IPS-18a (cell line): ENCODE measurements at regions not wholly inside any gene's neighbourhood (a gene's known extent, or its start where the extent isn't known, plus 50 kb on each side); places are given as distances from the start of the nearest gene placed in this dataset.

Experiments
- H3K27ac ChIP-seq: one replicate; pipeline ENCODE4 v1.5.1; 2013; ENCODE audit warnings: low read length
- H3K27me3 ChIP-seq: one replicate; pipeline ENCODE4 v1.6.1; 2013; ENCODE audit warnings: mild to moderate bottlenecking, low read length; ENCODE audit not compliant: control insufficient read depth, insufficient read depth
- H3K36me3 ChIP-seq: one replicate; pipeline ENCODE4 v1.6.1; 2013; ENCODE audit warnings: low read depth, low read length; ENCODE audit not compliant: control insufficient read depth
- H3K4me1 ChIP-seq: one replicate; pipeline ENCODE4 v1.6.1; 2013; ENCODE audit warnings: low read depth, low read length; ENCODE audit not compliant: control insufficient read depth
- H3K4me3 ChIP-seq: one replicate; pipeline ENCODE4 v1.5.1; 2013; ENCODE audit warnings: low read length
- H3K9ac ChIP-seq: one replicate; pipeline ENCODE4 v1.6.1; 2013; ENCODE audit warnings: mild to moderate bottlenecking, low read length, moderate library complexity
- H3K9me3 ChIP-seq: one replicate; pipeline ENCODE4 v1.6.1; 2013; ENCODE audit warnings: low read depth, low read length; ENCODE audit not compliant: control insufficient read depth

- Histone ChIP-seq H3K27ac (no peak overlapping the region), H3K4me1 (no peaks in the 10 kb centered on the region)
Measured at GRCh38 chr2:12412898-12413305, 303.8 kb upstream of the TRIB2 start.

GRCh38 chr2:12415536-12415935 is 301.2 kb upstream of the TRIB2 start:
- Histone ChIP-seq H3K9ac (no peak overlapping the region), H3K36me3 (no peaks in the 10 kb centered on the region), H3K27me3 (no peaks in the 10 kb centered on the region), H3K4me3 (no peak overlapping the region), H3K9me3 (no peaks in the 10 kb centered on the region), H3K4me1 (no peaks in the 10 kb centered on the region), H3K27ac (no peak overlapping the region)

More at GRCh38 chr2:12412898-12413305, 303.8 kb upstream of the TRIB2 start:
- Histone ChIP-seq H3K36me3 (no peaks in the 10 kb centered on the region), H3K9me3 (no peaks in the 10 kb centered on the region), H3K9ac (no peak overlapping the region), H3K27me3 (no peaks in the 10 kb centered on the region), H3K4me3 (no peak overlapping the region)

DNA sequence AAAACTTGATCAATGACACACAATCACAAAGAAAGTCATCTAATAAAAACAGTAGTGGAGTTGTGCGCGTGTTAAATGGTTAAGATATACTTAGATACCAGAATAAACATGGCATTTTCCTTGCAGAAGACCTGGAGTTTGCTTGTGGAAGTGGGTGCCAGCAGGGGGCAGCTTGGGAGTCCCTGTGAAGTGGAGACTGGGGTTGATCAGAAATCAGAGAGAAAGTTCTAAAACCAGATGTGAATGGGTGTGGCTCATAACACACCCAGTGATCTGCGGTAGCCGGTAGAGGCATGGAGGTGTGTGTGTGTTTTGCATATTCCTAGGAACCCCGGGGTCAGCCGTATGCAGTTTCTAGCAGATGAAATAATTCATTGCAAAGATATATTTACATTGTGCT is 300.1 kb upstream of the TRIB2 start:
- H3K4me1 ChIP-seq = no peaks in the 10 kb centered on the region
- no peak overlapping the region for H3K9ac ChIP-seq
- H3K4me3 ChIP-seq = no peak overlapping the region
- H3K36me3 ChIP-seq = no peaks in the 10 kb centered on the region
- H3K27me3 ChIP-seq = no peaks in the 10 kb centered on the region
- no peaks in the 10 kb centered on the region for H3K9me3 ChIP-seq
- no peak overlapping the region for H3K27ac ChIP-seq

DNA sequence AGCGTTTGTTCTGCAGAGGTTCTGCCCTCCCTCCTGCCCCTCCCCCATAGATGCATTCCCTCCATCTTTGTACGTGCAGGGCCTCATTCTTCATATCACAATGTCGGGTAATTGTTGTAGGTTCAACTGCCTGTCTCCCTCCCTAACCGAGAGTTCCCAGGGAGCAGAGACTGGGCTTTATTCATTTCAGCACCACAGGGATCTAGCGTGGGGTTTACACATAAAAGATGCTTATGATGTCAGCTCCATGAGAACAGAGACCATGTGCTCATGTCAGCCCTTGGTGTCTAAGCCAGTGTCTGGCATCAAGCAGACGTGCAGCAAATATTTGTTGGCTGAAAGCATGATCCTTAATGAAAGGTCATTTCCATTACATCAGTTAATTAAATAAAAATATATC is 298.9 kb upstream of the TRIB2 start:
- Histone ChIP-seq H3K9ac (no peak overlapping the region), H3K4me3 (no peak overlapping the region), H3K4me1 (no peaks in the 10 kb centered on the region), H3K36me3 (no peaks in the 10 kb centered on the region), H3K9me3 (no peaks in the 10 kb centered on the region), H3K27me3 (no peaks in the 10 kb centered on the region), H3K27ac (no peak overlapping the region)

DNA sequence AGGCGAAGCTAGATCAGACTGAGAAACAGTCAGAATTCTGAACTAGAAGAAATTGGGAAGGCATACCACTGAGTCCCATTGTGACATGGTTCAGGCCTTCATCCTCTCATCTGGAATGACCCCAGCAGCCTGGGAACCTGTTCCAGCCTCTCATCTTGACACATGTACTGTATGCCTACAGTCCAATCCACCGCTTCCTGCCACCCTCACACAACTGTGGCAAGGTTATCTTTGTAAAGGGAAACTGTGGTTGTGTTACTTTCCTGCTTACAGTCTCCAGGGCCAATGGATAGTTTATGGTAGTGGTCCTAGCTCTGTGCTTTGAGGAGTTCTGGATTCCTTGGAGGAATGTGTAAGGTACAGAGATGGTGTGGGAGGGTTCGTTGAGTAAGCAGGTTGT is 296.9 kb upstream of the TRIB2 start:
- Histone ChIP-seq H3K27ac (no peak overlapping the region), H3K27me3 (no peaks in the 10 kb centered on the region)

DNA sequence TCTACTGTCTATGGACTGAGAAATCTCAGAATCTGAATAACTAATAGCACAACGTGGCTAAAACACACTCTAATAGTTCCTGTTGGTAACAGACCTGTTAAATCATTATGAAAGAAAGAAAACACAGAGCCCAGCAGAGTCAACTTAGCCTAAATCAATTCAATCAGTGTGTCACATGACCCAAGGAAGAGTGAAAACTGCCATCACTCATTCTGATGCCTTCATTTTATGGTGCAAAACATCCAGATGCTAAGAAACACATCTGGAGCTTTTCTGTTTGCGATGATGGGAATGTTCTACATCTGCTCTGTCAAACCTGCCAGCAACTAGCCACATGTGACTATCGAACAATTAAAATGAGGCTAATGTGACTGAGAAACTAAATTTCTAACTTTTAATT is 295.7 kb upstream of the TRIB2 start:
- no peak overlapping the region for H3K9ac ChIP-seq
- H3K36me3 ChIP-seq = no peaks in the 10 kb centered on the region
- no peaks in the 10 kb centered on the region for H3K4me1 ChIP-seq
- no peak overlapping the region for H3K27ac ChIP-seq
- no peak overlapping the region for H3K4me3 ChIP-seq
- H3K9me3 ChIP-seq = no peaks in the 10 kb centered on the region
- no peaks in the 10 kb centered on the region for H3K27me3 ChIP-seq

More for the DNA sequence above, 296.9 kb upstream of the TRIB2 start:
- Histone ChIP-seq H3K4me1 (no peaks in the 10 kb centered on the region), H3K4me3 (no peak overlapping the region), H3K9me3 (no peaks in the 10 kb centered on the region), H3K36me3 (no peaks in the 10 kb centered on the region), H3K9ac (no peak overlapping the region)

DNA sequence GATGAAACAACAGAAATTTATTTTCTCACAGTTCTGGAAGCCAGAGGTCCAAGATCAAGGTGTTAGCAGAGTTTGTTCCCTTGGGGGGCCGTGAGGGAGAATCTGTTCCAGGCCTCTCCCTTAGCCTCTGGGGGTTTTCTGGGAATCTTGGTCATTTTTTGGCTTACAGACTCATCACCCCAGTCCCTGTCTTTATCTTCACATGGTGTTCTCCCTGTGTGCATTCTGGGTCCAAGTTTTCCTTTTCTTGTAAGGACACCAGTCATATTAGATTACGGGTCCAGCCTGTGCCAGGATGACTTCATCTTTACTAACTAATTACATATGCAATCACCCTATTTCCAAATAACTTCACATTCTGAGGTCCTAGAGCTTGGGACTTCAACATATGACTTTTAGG is 292.5 kb upstream of the TRIB2 start:
- H3K4me3 ChIP-seq = no peak overlapping the region
- H3K9me3 ChIP-seq = no peaks in the 10 kb centered on the region
- no peak overlapping the region for H3K9ac ChIP-seq
- no peaks in the 10 kb centered on the region for H3K36me3 ChIP-seq
- no peaks in the 10 kb centered on the region for H3K27me3 ChIP-seq
- no peak overlapping the region for H3K27ac ChIP-seq
- peaks cover 15% of the 10 kb centered on the region for H3K4me1 ChIP-seq

DNA sequence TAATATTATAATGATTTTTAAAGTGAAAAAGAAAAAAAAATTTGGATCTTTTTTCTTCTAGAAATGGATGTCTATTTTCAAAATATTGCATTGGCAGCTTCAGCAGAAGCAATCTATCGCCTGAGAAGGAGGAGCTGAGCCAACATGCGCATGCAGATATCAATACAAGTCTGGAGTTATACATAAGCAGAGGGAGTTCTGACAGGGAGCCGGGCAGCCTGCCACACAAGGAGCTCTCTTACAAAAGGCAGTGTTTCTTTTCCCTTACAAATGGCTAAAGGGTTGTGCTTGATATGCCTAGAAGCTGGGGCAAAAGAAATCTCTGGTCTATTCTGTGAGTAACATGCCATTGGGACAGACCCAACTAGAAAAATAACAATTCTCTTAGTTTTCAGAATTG is 291.9 kb upstream of the TRIB2 start:
- H3K36me3 ChIP-seq = no peaks in the 10 kb centered on the region
- H3K4me3 ChIP-seq = no peak overlapping the region
- H3K27me3 ChIP-seq = no peaks in the 10 kb centered on the region
- no peak overlapping the region for H3K9ac ChIP-seq
- H3K27ac ChIP-seq = no peak overlapping the region
- peaks cover 20% of the 10 kb centered on the region for H3K4me1 ChIP-seq
- H3K9me3 ChIP-seq = no peaks in the 10 kb centered on the region

GRCh38 chr2:12428324-12428723 is 288.4 kb upstream of the TRIB2 start:
- Histone ChIP-seq H3K9ac (no peak overlapping the region), H3K4me1 (peaks cover 20% of the 10 kb centered on the region), H3K4me3 (no peak overlapping the region), H3K27me3 (no peaks in the 10 kb centered on the region), H3K9me3 (no peaks in the 10 kb centered on the region), H3K27ac (no peak overlapping the region), H3K36me3 (no peaks in the 10 kb centered on the region)

DNA sequence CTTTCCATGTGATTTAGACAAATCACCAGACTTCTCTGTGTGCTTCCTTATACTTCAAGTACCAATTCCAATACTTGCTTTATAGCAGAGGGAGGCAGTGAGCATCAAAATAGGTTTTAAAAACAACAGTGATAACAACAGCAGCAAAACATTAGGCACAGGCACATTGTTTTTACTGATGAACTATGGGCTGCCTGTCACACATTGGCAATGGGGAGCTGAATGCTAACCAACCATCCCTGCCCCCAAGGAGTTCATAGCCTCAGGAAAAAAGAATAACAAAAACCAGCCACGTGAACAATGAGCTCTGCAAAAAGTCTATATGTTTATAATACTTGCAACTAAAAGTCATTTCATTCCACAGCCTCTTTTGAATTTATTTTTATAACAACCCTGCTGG is 287.9 kb upstream of the TRIB2 start:
- no peak overlapping the region for H3K9ac ChIP-seq
- H3K27ac ChIP-seq = no peak overlapping the region
- H3K4me3 ChIP-seq = no peak overlapping the region
- H3K4me1 ChIP-seq = peaks cover 20% of the 10 kb centered on the region
- no peaks in the 10 kb centered on the region for H3K27me3 ChIP-seq
- no peaks in the 10 kb centered on the region for H3K9me3 ChIP-seq
- no peaks in the 10 kb centered on the region for H3K36me3 ChIP-seq

GRCh38 chr2:12429779-12430406 is 286.8 kb upstream of the TRIB2 start:
- H3K4me1 ChIP-seq = peaks cover 20% of the 10 kb centered on the region
- H3K4me3 ChIP-seq = no peak overlapping the region
- no peaks in the 10 kb centered on the region for H3K36me3 ChIP-seq
- no peak overlapping the region for H3K9ac ChIP-seq
- no peaks in the 10 kb centered on the region for H3K27me3 ChIP-seq
- no peaks in the 10 kb centered on the region for H3K9me3 ChIP-seq
- H3K27ac ChIP-seq = no peak overlapping the region

- H3K4me3 ChIP-seq = no peak overlapping the region
- H3K4me1 ChIP-seq = peaks cover 20% of the 10 kb centered on the region
- H3K9me3 ChIP-seq = no peaks in the 10 kb centered on the region
- no peak overlapping the region for H3K9ac ChIP-seq
- no peaks in the 10 kb centered on the region for H3K27me3 ChIP-seq
- no peak overlapping the region for H3K27ac ChIP-seq
- H3K36me3 ChIP-seq = no peaks in the 10 kb centered on the region
Measured at GRCh38 chr2:12430407-12431133, 286.2 kb upstream of the TRIB2 start.
